Embryonic facial prominence (tissue), 1 donor: ENCODE measurements at regions not wholly inside any gene's neighbourhood (a gene's known extent, or its start where the extent isn't known, plus 50 kb on each side); places are given as distances from the start of the nearest gene placed in this dataset.

Experiments used
- DNase-seq: peaks from one replicate; pipeline ENCODE4 v3.0.0-alpha.2; 2016; ENCODE audit errors: extremely low spot score

GRCh38 chr18:25962919-25963318 is 127.5 kb downstream of the SS18 start:
- DNase-seq, result no peak

- no peak for DNase-seq
Measured at GRCh38 chr18:25962176-25962575, 128.2 kb downstream of the SS18 start.

DNA sequence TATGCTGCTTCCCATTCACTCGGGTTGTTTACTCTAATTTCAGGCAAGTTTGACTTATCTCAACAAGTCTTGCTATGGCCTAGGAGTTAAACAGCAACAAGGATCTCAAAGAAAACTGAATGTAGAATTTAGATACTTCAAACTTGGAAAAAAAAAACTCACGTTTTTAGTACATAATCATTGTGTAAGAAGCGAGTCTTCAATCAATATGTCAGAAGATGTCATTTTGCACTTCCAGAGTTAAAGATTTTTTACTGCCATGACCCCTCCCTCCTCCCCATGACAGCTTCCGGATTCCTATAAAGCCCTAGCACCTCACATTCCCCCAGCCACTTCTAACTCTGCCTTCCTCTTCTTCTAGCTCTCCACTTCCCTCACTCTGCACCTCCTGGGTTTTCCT is 133.4 kb downstream of the SS18 start:
- no peak for DNase-seq

DNA sequence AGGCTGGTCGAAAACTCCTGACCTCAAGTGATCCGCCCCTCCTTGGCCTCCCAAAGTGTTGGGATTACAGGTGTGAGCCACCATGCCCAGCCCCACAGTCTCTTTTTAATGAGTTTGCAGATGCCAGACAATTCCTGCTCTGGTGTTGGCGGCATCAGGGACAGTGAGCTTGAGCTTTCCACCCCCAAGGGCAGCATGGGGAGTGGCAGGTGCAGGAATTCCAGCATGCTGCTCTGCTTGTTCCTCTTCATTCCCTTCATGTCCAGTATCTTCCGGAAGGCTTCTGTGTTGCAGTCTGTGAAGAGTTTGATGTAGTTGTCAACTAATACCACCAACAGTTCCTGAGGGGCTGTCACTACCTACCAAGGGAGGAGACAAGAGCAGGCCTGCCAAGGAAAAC is 137.3 kb downstream of the SS18 start:
- no peak for DNase-seq

- DNase-seq, result no peak
Measured at GRCh38 chr18:25950321-25950720, 140.1 kb downstream of the SS18 start.

- no peak for DNase-seq
Measured at GRCh38 chr18:25946540-25946939, 143.9 kb downstream of the SS18 start.

DNA sequence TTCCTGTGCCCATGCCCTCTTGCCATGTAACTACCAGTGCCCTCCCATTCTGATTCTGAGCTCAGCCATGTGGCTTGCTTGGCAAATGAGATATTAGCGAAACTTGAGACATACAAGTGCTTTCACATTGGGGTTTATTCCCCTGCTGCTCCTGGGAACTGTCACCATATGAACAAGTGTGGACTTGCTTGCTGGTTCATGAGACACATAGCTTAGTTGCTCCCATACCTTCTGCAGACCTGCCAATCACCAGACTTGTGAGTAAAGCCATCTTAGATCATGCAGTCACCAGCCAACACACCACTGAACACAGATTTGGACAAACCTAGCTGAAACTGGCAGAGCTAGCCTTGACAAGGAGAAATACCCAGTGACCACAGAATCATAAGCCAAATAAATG is 155.1 kb downstream of the SS18 start:
- no peak for DNase-seq

DNA sequence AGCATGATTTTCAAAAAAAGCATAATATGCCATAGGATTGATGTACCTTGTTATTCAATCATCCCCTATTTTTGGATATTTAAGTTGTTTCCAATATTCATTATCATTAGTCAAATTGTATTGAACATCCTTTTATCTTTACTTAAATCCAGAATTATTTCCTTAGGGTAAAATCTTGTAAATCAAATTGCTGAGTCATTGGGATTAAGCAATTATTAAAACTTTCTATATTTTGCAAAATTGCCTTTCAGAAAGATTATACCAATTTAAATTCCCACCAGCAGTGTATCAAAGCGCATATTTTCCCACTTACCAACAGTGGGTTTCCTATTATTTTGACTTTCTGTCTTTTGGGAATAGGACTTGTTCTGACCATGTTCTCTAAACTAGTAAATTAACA is 159.3 kb downstream of the SS18 start:
- no peak for DNase-seq

- no peak for DNase-seq
Measured at GRCh38 chr18:25929787-25930186, 160.6 kb downstream of the SS18 start.

- DNase-seq, result no peak
Measured at GRCh38 chr18:25927830-25928229, 162.6 kb downstream of the SS18 start.

DNA sequence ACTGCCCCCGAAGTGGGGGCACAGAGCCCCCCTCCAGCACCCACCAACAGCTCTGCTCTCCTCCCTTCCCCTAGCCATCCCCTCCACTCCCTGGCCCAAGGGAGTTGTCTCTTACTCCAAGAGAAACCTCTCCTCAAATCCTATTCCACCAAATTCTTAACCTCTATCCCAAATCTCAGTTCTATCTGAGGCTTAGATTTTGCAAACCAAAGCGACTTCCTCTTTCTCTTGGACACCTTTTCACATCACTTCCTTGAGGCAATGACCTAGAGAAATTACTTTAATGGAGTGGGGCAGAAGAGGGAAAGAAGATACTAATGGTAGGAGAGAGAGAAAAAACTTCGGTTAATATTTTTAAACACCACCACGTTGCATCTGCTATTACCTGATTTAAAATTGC is 167.2 kb downstream of the SS18 start:
- no peak for DNase-seq

DNA sequence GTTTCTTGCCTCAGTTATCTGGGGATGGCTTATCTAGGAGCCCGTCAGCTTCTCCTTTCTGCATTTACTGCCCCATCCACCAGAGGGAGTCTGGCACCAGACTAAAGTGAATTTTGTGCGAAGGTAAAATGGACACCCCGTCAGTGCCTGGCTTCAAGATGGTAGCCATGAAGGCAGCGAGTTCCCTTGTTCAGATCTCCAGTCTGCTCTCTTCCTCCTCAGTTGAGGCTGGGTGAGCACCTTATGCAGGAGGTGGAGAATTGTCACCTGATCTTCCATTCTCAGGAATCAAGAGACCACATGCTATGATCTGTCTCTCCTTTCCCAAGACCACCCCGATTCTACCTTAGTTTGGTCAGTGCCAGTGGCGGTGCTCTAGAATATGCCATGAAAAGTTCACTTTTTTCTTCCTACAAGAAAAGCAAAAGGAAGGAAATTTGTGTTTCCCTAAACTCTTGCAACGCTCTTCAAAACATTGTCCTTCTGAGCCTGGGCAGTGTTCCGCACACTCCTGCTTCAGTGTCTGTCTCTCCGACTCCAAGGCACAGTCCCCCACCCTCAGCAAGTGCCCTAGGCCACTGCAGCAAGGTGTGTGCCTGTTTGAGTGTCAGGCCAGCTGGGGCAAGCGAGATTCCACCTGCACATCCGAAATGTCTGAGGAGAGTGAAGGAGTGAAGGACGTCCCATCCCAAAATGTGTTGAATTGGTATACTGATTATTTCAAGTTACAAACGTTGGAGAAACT is 168.6 kb downstream of the SS18 start:
- no peak for DNase-seq

DNA sequence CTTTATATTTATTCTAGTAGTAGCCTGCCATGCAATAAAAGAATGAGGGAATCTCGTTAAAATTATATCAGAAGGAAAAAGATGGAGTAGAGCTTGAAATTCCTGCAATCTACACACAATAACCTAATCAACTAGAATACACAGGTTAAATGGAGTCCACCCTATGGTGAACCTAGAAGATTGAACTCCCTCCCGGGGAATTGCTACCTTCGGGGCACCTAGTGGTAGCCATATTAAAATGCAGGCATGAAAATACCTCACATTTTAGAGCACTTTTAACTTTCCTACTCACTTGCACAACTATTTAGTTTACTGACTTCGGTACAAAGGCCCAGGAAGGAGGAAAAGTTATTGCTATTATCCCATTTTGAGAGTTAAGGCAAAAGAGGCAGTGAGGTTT is 174.5 kb downstream of the SS18 start:
- DNase-seq, result no peak

DNA sequence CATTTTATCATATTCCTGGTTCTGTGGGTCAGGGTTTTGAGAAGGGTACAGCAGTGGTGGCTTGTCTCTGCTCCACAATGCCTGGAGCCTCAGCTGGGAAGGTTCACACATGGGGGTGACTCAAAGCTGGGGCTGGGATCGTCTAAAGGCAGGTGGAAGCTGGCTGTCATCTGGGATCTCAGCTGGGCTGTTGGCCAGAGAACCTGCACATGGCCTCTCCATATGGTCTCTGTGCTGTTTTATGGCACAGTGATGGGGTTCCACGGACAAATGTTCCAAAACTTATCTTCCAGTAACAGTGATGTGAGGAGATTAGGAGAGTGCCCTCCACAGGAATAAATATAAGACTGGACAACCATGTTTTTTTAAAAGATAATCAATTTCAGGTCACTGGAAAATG is 191.4 kb downstream of the SS18 start:
- DNase-seq, result no peak

GRCh38 chr18:25896956-25897355 is 193.5 kb downstream of the SS18 start:
- no peak for DNase-seq

DNA sequence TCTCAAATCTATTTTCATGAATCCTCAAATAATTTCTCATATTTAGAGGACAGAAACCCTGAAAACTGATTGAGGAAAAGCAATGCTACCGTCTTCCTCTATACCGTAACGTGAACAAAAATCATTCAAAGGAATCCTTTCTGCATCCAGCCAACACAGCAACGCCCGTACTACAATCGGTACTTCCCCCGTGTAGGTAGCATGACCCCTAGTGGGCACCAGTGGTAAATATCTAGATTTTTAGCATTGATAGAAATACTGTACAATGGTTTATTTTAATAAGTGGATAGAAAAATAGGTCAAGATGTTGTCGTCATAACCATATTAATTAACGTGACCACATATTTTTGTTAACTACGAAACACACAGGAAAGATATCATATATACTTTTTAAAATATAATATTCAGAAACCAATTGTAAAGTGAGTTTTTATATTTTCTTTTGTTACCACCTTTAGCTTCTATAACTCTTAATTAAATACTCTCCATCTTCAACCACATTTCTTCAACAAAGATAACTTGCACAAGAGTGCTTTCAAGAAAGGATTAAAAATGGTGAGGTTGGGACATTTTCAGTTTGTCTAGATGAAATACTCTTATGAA is 194.1 kb downstream of the SS18 start:
- DNase-seq, result no peak

- no peak for DNase-seq
Measured at GRCh38 chr18:25895518-25895917, 194.9 kb downstream of the SS18 start.

DNA sequence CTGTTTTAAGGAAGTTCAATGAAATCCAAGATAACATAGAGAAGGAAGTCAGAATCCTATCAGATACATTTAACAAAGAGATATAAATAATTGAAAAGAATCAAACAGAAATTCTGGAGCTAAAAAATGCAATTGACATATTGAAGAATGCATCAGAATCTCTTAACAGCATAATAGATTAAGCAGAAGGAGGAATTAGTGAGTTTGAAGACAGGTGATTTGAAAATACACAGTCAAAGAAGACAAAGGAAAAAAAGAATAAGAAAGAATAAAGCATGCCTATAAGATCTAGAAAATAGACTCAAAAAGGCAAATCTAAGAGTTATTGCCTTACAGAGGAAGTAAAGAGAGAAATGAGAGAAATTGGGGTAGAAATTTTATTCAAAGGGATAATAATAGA is 204.1 kb downstream of the SS18 start:
- DNase-seq, result no peak

GRCh38 chr18:25883091-25883490 is 207.3 kb downstream of the SS18 start:
- no peak for DNase-seq

- DNase-seq, result no peak
Measured at GRCh38 chr18:25881149-25881548, 209.3 kb downstream of the SS18 start.

GRCh38 chr18:25880441-25880840 is 210.0 kb downstream of the SS18 start:
- no peak for DNase-seq

- no peak for DNase-seq
Measured at GRCh38 chr18:25876330-25876948, 214.0 kb downstream of the SS18 start.

GRCh38 chr18:25875551-25876240 is 214.7 kb downstream of the SS18 start:
- no peak for DNase-seq
